ENCODE measurements at regions not wholly inside any gene's neighbourhood (a gene's known extent, or its start where the extent isn't known, plus 50 kb on each side); places are given as distances from the start of the nearest gene placed in this dataset.

DNA sequence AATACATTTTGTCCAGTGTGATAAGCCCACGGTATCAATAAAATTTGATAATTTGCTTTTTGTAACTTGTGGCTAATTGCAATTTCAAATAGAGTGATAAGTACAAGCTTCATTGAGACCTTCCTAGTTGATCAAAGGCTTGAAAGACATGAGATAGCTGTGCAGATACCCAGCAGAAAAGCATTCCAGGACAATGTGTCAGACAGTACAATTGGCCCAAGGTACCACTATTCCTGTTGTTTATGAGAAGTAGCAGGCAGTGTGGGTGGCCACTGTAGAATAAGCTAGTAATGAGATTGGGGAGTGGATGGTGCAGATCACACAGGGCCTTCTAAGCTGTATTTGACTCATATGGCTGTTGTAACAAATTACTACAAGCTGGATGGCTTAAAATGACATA is 182.2 kb downstream of the AMY1C start:
- Histone ChIP-seq H3K9ac (ENCODE audit: extremely low read depth, insufficient read length, low read length) (no peak overlapping the region), H3K4me1 (ENCODE audit: insufficient read depth, low read length) (no peaks in the 10 kb centered on the region), H3K18ac (ENCODE audit: insufficient read length, low read depth, low read length) (no peak overlapping the region), H3K9me3 (ENCODE audit: control insufficient read depth, low read depth, low read length) (no peaks in the 10 kb centered on the region), H3K56ac (ENCODE audit: insufficient read length, low read depth, low read length) (no peak overlapping the region), H3K79me2 (ENCODE audit: insufficient read depth, low read length) (no peaks in the 10 kb centered on the region), H4K91ac (ENCODE audit: insufficient read length, low read depth, low read length) (no peak overlapping the region), H3K27ac (ENCODE audit: insufficient read length, low read depth, low read length) (no peak overlapping the region), H3K79me1 (ENCODE audit: insufficient read depth, low read depth, low read length, poor library complexity, severe bottlenecking) (no peaks in the 10 kb centered on the region), H3K4ac (ENCODE audit: low read depth, low read length) (no peak overlapping the region), H4K8ac (replicated peaks; ENCODE audit: insufficient read length, low read depth, low read length) (no peak overlapping the region), H4K5ac (ENCODE audit: insufficient read length, low read depth, low read length) (no peak overlapping the region), H2BK15ac (ENCODE audit: low read depth, low read length) (no peak overlapping the region), H3K14ac (ENCODE audit: insufficient read depth, low read length) (no peak overlapping the region), H2AK5ac (ENCODE audit: insufficient read length, low read length) (no peak overlapping the region), H3K23ac (ENCODE audit: insufficient read length, low read depth, low read length) (no peak overlapping the region), H3K4me2 (ENCODE audit: insufficient read depth, insufficient read length, low read length) (no peak overlapping the region), H2BK20ac (ENCODE audit: low read depth, low read length, poor library complexity, severe bottlenecking) (no peak overlapping the region), H2BK120ac (ENCODE audit: low read depth, low read length, poor library complexity, severe bottlenecking) (no peak overlapping the region), H3K27me3 (ENCODE audit: insufficient read depth, low read length) (no peaks in the 10 kb centered on the region), H3T11ph (ENCODE audit: low read length) (no peak overlapping the region), H2BK12ac (ENCODE audit: insufficient read length, low read depth, low read length) (no peak overlapping the region), H4K20me1 (ENCODE audit: control insufficient read depth, insufficient read depth, insufficient read length) (no peaks in the 10 kb centered on the region), H2AFZ (ENCODE audit: low read length) (no peak overlapping the region), H2BK5ac (ENCODE audit: insufficient read length, low read length) (no peak overlapping the region), H3K23me2 (ENCODE audit: insufficient read length, low read depth, low read length, poor library complexity, severe bottlenecking) (no peaks in the 10 kb centered on the region)
- Mint-ChIP-seq H3K27ac (no peak overlapping the region), H3K4me3 (no peak overlapping the region), H3K4me1 (no peaks in the 10 kb centered on the region), H3K36me3 (ENCODE audit: insufficient read depth in 1 of 3, low read depth in 3 of 3) (no peaks in the 10 kb centered on the region; a peak in 1 of 7 replicates), H3K9me3 (peaks cover 5% of the 10 kb centered on the region in 2 experiments; a peak in 3 of 5 replicates), H3K27me3 (ENCODE audit: low read depth) (no peaks in the 10 kb centered on the region)
- TF ChIP-seq, protein P1, sequence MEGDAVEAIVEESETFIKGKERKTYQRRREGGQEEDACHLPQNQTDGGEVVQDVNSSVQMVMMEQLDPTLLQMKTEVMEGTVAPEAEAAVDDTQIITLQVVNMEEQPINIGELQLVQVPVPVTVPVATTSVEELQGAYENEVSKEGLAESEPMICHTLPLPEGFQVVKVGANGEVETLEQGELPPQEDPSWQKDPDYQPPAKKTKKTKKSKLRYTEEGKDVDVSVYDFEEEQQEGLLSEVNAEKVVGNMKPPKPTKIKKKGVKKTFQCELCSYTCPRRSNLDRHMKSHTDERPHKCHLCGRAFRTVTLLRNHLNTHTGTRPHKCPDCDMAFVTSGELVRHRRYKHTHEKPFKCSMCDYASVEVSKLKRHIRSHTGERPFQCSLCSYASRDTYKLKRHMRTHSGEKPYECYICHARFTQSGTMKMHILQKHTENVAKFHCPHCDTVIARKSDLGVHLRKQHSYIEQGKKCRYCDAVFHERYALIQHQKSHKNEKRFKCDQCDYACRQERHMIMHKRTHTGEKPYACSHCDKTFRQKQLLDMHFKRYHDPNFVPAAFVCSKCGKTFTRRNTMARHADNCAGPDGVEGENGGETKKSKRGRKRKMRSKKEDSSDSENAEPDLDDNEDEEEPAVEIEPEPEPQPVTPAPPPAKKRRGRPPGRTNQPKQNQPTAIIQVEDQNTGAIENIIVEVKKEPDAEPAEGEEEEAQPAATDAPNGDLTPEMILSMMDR (conservative IDR thresholded peaks at IDR 0.05): no peak
- WGBS (ENCODE audit: extremely low coverage, insufficient read length, low lambda C conversion rate): no CpG with 5 or more reads among the region's 1 CpG
- DNase-seq: no peak

Data from H9 (cell line).